ENCODE measurements at regions not wholly inside any gene's neighbourhood (a gene's known extent, or its start where the extent isn't known, plus 50 kb on each side); places are given as distances from the start of the nearest gene placed in this dataset.

DNA sequence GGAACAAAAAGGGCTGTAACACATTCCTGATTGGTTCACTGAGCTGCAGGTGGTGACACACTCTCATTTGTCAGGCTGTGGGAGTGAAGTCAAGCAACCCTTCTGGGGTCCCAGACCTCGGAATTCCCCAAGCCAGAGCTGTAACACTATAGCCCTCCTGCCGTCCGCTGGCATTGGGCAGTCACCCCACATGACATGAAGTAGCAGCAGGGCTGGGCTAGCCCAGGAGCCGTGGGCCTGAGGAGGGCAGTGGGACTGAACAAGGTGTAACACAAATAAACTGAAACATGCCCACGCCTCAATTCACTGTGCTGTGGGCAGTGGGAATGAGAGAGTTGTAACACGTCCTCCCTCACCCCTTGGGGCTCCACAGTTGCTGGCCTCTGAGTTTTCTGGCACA, 689.1 kb upstream of the EYS start:
- TF ChIP-seq POLR2A (IDR thresholded peaks at IDR 0.05), result no peak
- TF ChIP-seq, protein P1, sequence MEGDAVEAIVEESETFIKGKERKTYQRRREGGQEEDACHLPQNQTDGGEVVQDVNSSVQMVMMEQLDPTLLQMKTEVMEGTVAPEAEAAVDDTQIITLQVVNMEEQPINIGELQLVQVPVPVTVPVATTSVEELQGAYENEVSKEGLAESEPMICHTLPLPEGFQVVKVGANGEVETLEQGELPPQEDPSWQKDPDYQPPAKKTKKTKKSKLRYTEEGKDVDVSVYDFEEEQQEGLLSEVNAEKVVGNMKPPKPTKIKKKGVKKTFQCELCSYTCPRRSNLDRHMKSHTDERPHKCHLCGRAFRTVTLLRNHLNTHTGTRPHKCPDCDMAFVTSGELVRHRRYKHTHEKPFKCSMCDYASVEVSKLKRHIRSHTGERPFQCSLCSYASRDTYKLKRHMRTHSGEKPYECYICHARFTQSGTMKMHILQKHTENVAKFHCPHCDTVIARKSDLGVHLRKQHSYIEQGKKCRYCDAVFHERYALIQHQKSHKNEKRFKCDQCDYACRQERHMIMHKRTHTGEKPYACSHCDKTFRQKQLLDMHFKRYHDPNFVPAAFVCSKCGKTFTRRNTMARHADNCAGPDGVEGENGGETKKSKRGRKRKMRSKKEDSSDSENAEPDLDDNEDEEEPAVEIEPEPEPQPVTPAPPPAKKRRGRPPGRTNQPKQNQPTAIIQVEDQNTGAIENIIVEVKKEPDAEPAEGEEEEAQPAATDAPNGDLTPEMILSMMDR (IDR thresholded peaks at IDR 0.05), result no peak
